ENCODE measurements at regions not wholly inside any gene's neighbourhood (a gene's known extent, or its start where the extent isn't known, plus 50 kb on each side); places are given as distances from the start of the nearest gene placed in this dataset.
A peak's percentile ranks its signal among the peaks of the same experiment; 100 is the strongest.

DNA sequence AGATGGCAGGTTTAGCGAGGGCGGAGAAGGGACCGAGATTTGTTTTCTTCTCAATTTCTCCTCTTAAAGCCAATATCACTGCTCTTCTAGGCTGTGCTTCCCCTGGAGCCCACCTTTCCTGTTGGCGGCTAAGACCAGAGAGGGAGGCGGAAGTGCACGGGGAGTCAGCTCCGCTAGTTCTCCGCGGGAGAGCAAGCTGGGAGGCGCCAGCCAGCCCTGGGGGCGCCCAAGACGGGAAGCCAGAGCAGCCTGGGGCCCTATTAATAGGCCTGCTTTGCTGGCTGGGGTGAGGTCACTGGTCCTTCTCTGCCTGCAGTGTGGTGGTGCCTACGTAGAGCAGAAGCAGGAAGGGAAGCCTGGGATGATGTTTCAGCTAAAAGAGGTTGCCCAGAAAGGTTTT, 61.6 kb downstream of the LSM5 start:
- 9% methylated on average over 11 of the region's 13 CpGs for WGBS (ENCODE audit: low lambda C conversion rate)
- no peak overlapping the region for H3K4me2 ChIP-seq
- no peaks in the 10 kb centered on the region for H3K79me2 ChIP-seq (ENCODE audit: insufficient read depth)
- no peak overlapping the region for H3K27ac ChIP-seq (ENCODE audit: low read depth in 2 of 2, low read length in 1 of 2)
- H3K9ac ChIP-seq: no peak overlapping the region
- no peaks in the 10 kb centered on the region for H3K36me3 ChIP-seq (replicated peaks in 1 of 2; ENCODE audit: control insufficient read depth in 1 of 2, insufficient read depth in 2 of 2, low read length in 1 of 2)
- H2AFZ ChIP-seq (ENCODE audit: low read depth): no peak overlapping the region
- H4K20me1 ChIP-seq (ENCODE audit: insufficient read depth): no peaks in the 10 kb centered on the region
- no peaks in the 10 kb centered on the region for H3F3A ChIP-seq (replicated peaks; ENCODE audit: insufficient read depth)
- peak; percentile 38 for DNase-seq
- TF ChIP-seq RFX5 (IDR thresholded peaks at IDR 0.05; ENCODE audit: low read length) (no peak), TAF1 (IDR thresholded peaks at IDR 0.05; ENCODE audit: borderline replicate concordance, low read depth, low read length) (no peak), SIN3A (IDR thresholded peaks at IDR 0.05; ENCODE audit: borderline replicate concordance, low read depth, low read length) (no peak), EP300 (IDR thresholded peaks at IDR 0.05; ENCODE audit: borderline replicate concordance in 1 of 2, low read depth in 1 of 2, low read length in 1 of 2) (no peak), YY1 (IDR thresholded peaks at IDR 0.05; ENCODE audit: low read depth) (no peak), TCF12 (IDR thresholded peaks at IDR 0.05) (no peak), MEF2A (IDR thresholded peaks at IDR 0.05; ENCODE audit: borderline replicate concordance, low read depth) (no peak)
- TF ChIP-seq, protein P1, sequence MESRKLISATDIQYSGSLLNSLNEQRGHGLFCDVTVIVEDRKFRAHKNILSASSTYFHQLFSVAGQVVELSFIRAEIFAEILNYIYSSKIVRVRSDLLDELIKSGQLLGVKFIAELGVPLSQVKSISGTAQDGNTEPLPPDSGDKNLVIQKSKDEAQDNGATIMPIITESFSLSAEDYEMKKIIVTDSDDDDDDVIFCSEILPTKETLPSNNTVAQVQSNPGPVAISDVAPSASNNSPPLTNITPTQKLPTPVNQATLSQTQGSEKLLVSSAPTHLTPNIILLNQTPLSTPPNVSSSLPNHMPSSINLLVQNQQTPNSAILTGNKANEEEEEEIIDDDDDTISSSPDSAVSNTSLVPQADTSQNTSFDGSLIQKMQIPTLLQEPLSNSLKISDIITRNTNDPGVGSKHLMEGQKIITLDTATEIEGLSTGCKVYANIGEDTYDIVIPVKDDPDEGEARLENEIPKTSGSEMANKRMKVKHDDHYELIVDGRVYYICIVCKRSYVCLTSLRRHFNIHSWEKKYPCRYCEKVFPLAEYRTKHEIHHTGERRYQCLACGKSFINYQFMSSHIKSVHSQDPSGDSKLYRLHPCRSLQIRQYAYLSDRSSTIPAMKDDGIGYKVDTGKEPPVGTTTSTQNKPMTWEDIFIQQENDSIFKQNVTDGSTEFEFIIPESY (IDR thresholded peaks at IDR 0.05; ENCODE audit: borderline replicate concordance, low read depth): no peak
- TF ChIP-seq, protein P2, sequence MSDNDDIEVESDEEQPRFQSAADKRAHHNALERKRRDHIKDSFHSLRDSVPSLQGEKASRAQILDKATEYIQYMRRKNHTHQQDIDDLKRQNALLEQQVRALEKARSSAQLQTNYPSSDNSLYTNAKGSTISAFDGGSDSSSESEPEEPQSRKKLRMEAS (IDR thresholded peaks at IDR 0.05; ENCODE audit: low read depth): no peak
- TF ChIP-seq, protein P3, sequence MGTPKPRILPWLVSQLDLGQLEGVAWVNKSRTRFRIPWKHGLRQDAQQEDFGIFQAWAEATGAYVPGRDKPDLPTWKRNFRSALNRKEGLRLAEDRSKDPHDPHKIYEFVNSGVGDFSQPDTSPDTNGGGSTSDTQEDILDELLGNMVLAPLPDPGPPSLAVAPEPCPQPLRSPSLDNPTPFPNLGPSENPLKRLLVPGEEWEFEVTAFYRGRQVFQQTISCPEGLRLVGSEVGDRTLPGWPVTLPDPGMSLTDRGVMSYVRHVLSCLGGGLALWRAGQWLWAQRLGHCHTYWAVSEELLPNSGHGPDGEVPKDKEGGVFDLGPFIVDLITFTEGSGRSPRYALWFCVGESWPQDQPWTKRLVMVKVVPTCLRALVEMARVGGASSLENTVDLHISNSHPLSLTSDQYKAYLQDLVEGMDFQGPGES (IDR thresholded peaks at IDR 0.05; ENCODE audit: low read depth, low read length): no peak
- H3K27me3 ChIP-seq (ENCODE audit: insufficient read depth): peaks cover 20% of the 10 kb centered on the region; the same call in 1 of the 2 replicates
- H3K4me1 ChIP-seq (ENCODE audit: control insufficient read depth in 1 of 2, insufficient read depth in 2 of 2, low read depth in 1 of 2, low read length in 1 of 2): no peaks in the 10 kb centered on the region; a peak in 1 of 4 replicates
- H3K9me3 ChIP-seq: no peaks in the 10 kb centered on the region
- H3K4me3 ChIP-seq (ENCODE audit: low read depth in 2 of 2, low read length in 1 of 2): no peak overlapping the region
- ChIA-PET CTCF (interaction anchor here (0.6 to 2.2 kb wide), 4 partner anchors 10 to 1060 kb away, joined by 3 to 9 read pairs (median 7); no protein-coding TSS in a partner anchor), POLR2A (no interaction called here)
- no peaks in the 10 kb centered on the region for H3K9me2 ChIP-seq

GRCh38 chr7:32427769-32428291, 62.4 kb downstream of the LSM5 start:
- H2AFZ ChIP-seq (ENCODE audit: low read depth): no peak overlapping the region
- WGBS (ENCODE audit: low lambda C conversion rate): 31% methylated on average over 3 of the region's 48 CpGs
- H3F3A ChIP-seq (replicated peaks; ENCODE audit: insufficient read depth): no peaks in the 10 kb centered on the region
- H3K36me3 ChIP-seq (replicated peaks in 1 of 2; ENCODE audit: control insufficient read depth in 1 of 2, insufficient read depth in 2 of 2, low read length in 1 of 2): no peaks in the 10 kb centered on the region
- no peaks in the 10 kb centered on the region for H3K9me3 ChIP-seq
- POLR2A ChIA-PET: no interaction called here
- H3K79me2 ChIP-seq (ENCODE audit: insufficient read depth): no peaks in the 10 kb centered on the region
- no peak overlapping the region for H3K27ac ChIP-seq (ENCODE audit: low read depth in 2 of 2, low read length in 1 of 2)
- H3K4me2 ChIP-seq: peak overlapping the region; percentile 61; the same call in 1 of the 2 replicates
- CTCF ChIA-PET: interaction anchor here (0.8 to 2.2 kb wide), 8 partner anchors 11 to 218 kb away, joined by 3 to 12 read pairs (median 5); no protein-coding TSS in a partner anchor
- H3K4me3 ChIP-seq (ENCODE audit: low read depth in 2 of 2, low read length in 1 of 2): peak overlapping the region in 1 of 2 experiments; percentile 40; a peak in 2 of 4 replicates
- peaks cover 20% of the 10 kb centered on the region; the same call in 1 of the 2 replicates for H3K27me3 ChIP-seq (ENCODE audit: insufficient read depth)
- H3K4me1 ChIP-seq (ENCODE audit: control insufficient read depth in 1 of 2, insufficient read depth in 2 of 2, low read depth in 1 of 2, low read length in 1 of 2): no peaks in the 10 kb centered on the region; a peak in 1 of 4 replicates
- H4K20me1 ChIP-seq (ENCODE audit: insufficient read depth): no peaks in the 10 kb centered on the region
- no peak overlapping the region for H3K9ac ChIP-seq
- DNase-seq: peak; percentile 70
- H3K9me2 ChIP-seq: no peaks in the 10 kb centered on the region
- TF ChIP-seq JUND (IDR thresholded peaks at IDR 0.05): no peak
- TF ChIP-seq, protein P4, sequence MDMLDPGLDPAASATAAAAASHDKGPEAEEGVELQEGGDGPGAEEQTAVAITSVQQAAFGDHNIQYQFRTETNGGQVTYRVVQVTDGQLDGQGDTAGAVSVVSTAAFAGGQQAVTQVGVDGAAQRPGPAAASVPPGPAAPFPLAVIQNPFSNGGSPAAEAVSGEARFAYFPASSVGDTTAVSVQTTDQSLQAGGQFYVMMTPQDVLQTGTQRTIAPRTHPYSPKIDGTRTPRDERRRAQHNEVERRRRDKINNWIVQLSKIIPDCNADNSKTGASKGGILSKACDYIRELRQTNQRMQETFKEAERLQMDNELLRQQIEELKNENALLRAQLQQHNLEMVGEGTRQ (IDR thresholded peaks at IDR 0.05; ENCODE audit: borderline replicate concordance, low read depth, low read length): no peak
- no peak for TF ChIP-seq RAD21 (IDR thresholded peaks at IDR 0.05; ENCODE audit: low read length)
- no peak for TF ChIP-seq EP300 (IDR thresholded peaks at IDR 0.05; ENCODE audit: borderline replicate concordance in 1 of 2, low read depth in 1 of 2, low read length in 1 of 2)
- TF ChIP-seq, protein P3 (IDR thresholded peaks at IDR 0.05; ENCODE audit: low read depth, low read length): no peak
- no peak for TF ChIP-seq PBX3 (IDR thresholded peaks at IDR 0.05)
- no peak for TF ChIP-seq FOXM1 (IDR thresholded peaks at IDR 0.05; ENCODE audit: low read depth)
- TF ChIP-seq CHD2 (IDR thresholded peaks at IDR 0.05; ENCODE audit: low read length, partially characterized antibody): no peak
- peak; percentile 45; the same call in 1 of the 2 replicates for TF ChIP-seq SIN3A (IDR thresholded peaks at IDR 0.05; ENCODE audit: borderline replicate concordance, low read depth, low read length)
- TF ChIP-seq, protein P1 (IDR thresholded peaks at IDR 0.05; ENCODE audit: borderline replicate concordance, low read depth): no peak
- TF ChIP-seq EZH2phosphoT487 (IDR thresholded peaks at IDR 0.05; ENCODE audit: borderline replicate concordance, low read depth): no peak

Measured in SK-N-SH (cell line).